Activated naive CD4-positive, alpha-beta T cell treated with anti-CD3 and anti-CD28 coated beads for 36 hours (primary cell): ENCODE measurements at regions not wholly inside any gene's neighbourhood (a gene's known extent, or its start where the extent isn't known, plus 50 kb on each side); places are given as distances from the start of the nearest gene placed in this dataset.
A peak's percentile ranks its signal among the peaks of the same experiment; 100 is the strongest.

Source experiments
- CTCF ChIA-PET: fragments of 350-600 bp; sonication (Branson Sonifier 250); formaldehyde crosslinking; loops from one replicate; lab custom pipeline; 2021; ENCODE audit warnings: antibody characterized with exemption; lab: Charles Lee
- DNase-seq: peaks from one replicate; pipeline ENCODE4 v3.0.0-alpha.2; 2020
- H3K27ac Mint-ChIP-seq: one replicate; pipeline ENCODE4 v1.8.0; 2021; ENCODE audit warnings: mild to moderate bottlenecking, mixed read lengths
- H3K27me3 Mint-ChIP-seq: one replicate; pipeline ENCODE4 v1.8.0; 2021; ENCODE audit warnings: low read depth, mixed read lengths
- H3K36me3 Mint-ChIP-seq: one replicate; pipeline ENCODE4 v1.8.0; 2021; ENCODE audit warnings: low read depth, mixed read lengths
- H3K4me1 Mint-ChIP-seq: one replicate; pipeline ENCODE4 v1.8.0; 2021; ENCODE audit warnings: low read depth, mixed read lengths
- H3K4me3 Mint-ChIP-seq: one replicate; pipeline ENCODE4 v1.8.0; 2021; ENCODE audit warnings: mild to moderate bottlenecking, moderate library complexity, mixed read lengths
- H3K9me3 Mint-ChIP-seq: one replicate; pipeline ENCODE4 v1.8.0; 2021; ENCODE audit warnings: mixed read lengths
- intact Hi-C: fragments of 100-400 bp; cut with micrococcal nuclease; formaldehyde crosslinking; loops from one replicate; pipeline ENCODE4 v1.15.1; 2023

- Mint-ChIP-seq H3K4me3 (no peak overlapping the region), H3K27ac (no peak overlapping the region), H3K9me3 (peaks cover 11% of the 10 kb centered on the region), H3K4me1 (no peaks in the 10 kb centered on the region), H3K27me3 (peaks cover 10% of the 10 kb centered on the region), H3K36me3 (no peaks in the 10 kb centered on the region)
- no peak for DNase-seq
- intact Hi-C loops, result no loop called here
- CTCF ChIA-PET, result no interaction called here
These were observed 306.3 kb upstream of the POU3F1 start for GRCh38 chr1:38352869-38353268.

- intact Hi-C loops, result no loop called here
- Mint-ChIP-seq H3K36me3 (no peaks in the 10 kb centered on the region), H3K9me3 (peaks cover 16% of the 10 kb centered on the region), H3K4me3 (no peak overlapping the region), H3K4me1 (no peaks in the 10 kb centered on the region), H3K27me3 (peaks cover 18% of the 10 kb centered on the region), H3K27ac (no peak overlapping the region)
- DNase-seq, result no peak
- CTCF ChIA-PET, result no interaction called here
These were observed 301.0 kb upstream of the POU3F1 start for GRCh38 chr1:38347446-38348175.

GRCh38 chr1:38344716-38345115 is 298.1 kb upstream of the POU3F1 start:
- Mint-ChIP-seq H3K4me3 (no peak overlapping the region), H3K27me3 (peaks cover 11% of the 10 kb centered on the region), H3K27ac (no peak overlapping the region), H3K36me3 (no peaks in the 10 kb centered on the region), H3K4me1 (no peaks in the 10 kb centered on the region), H3K9me3 (peaks cover 16% of the 10 kb centered on the region)
- intact Hi-C loops, result no loop called here
- peak; percentile 33 for DNase-seq
- CTCF ChIA-PET, result no interaction called here

- CTCF ChIA-PET, result interaction anchor here (1.2 kb wide), 1 partner anchor 20 kb away, joined by 3 read pairs; no protein-coding TSS in a partner anchor
- no peak overlapping the region for H3K4me3 Mint-ChIP-seq
- H3K4me1 Mint-ChIP-seq, result no peaks in the 10 kb centered on the region
- peaks cover 8% of the 10 kb centered on the region for H3K27me3 Mint-ChIP-seq
- no peaks in the 10 kb centered on the region for H3K36me3 Mint-ChIP-seq
- H3K27ac Mint-ChIP-seq, result no peak overlapping the region
- no peaks in the 10 kb centered on the region for H3K9me3 Mint-ChIP-seq
- intact Hi-C loops, result no loop called here
- no peak for DNase-seq
These were observed 295.1 kb upstream of the POU3F1 start for GRCh38 chr1:38341694-38342093.

GRCh38 chr1:38340409-38340808 is 293.8 kb upstream of the POU3F1 start:
- H3K36me3 Mint-ChIP-seq, result no peaks in the 10 kb centered on the region
- no peak for DNase-seq
- H3K27me3 Mint-ChIP-seq, result peaks cover 4% of the 10 kb centered on the region
- H3K27ac Mint-ChIP-seq, result no peak overlapping the region
- H3K4me1 Mint-ChIP-seq, result no peaks in the 10 kb centered on the region
- no peak overlapping the region for H3K4me3 Mint-ChIP-seq
- H3K9me3 Mint-ChIP-seq, result no peaks in the 10 kb centered on the region
- intact Hi-C loops, result no loop called here
- CTCF ChIA-PET, result interaction anchor here (1.2 kb wide), 1 partner anchor 21 kb away, joined by 3 read pairs; no protein-coding TSS in a partner anchor

- Mint-ChIP-seq H3K9me3 (no peaks in the 10 kb centered on the region), H3K4me1 (peaks cover 8% of the 10 kb centered on the region), H3K4me3 (no peak overlapping the region), H3K36me3 (no peaks in the 10 kb centered on the region), H3K27ac (no peak overlapping the region), H3K27me3 (peaks cover 3% of the 10 kb centered on the region)
- CTCF ChIA-PET, result no interaction called here
- no peak for DNase-seq
- intact Hi-C loops, result no loop called here
These were observed 291.1 kb upstream of the POU3F1 start for GRCh38 chr1:38337711-38338110.

GRCh38 chr1:38336961-38337360 is 290.4 kb upstream of the POU3F1 start:
- H3K27ac Mint-ChIP-seq, result no peak overlapping the region
- no peak for DNase-seq
- no peaks in the 10 kb centered on the region for H3K36me3 Mint-ChIP-seq
- intact Hi-C loops, result no loop called here
- peaks cover 3% of the 10 kb centered on the region for H3K27me3 Mint-ChIP-seq
- peaks cover 8% of the 10 kb centered on the region for H3K4me1 Mint-ChIP-seq
- no peaks in the 10 kb centered on the region for H3K9me3 Mint-ChIP-seq
- CTCF ChIA-PET, result no interaction called here
- no peak overlapping the region for H3K4me3 Mint-ChIP-seq

GRCh38 chr1:38336301-38336923 is 289.8 kb upstream of the POU3F1 start:
- CTCF ChIA-PET, result no interaction called here
- Mint-ChIP-seq H3K36me3 (no peaks in the 10 kb centered on the region), H3K4me1 (peaks cover 8% of the 10 kb centered on the region), H3K4me3 (no peak overlapping the region), H3K27me3 (peaks cover 3% of the 10 kb centered on the region), H3K9me3 (no peaks in the 10 kb centered on the region), H3K27ac (no peak overlapping the region)
- no peak for DNase-seq
- intact Hi-C loops, result no loop called here

GRCh38 chr1:38334930-38335592 is 288.5 kb upstream of the POU3F1 start:
- Mint-ChIP-seq H3K27me3 (peaks cover 3% of the 10 kb centered on the region), H3K27ac (no peak overlapping the region), H3K36me3 (no peaks in the 10 kb centered on the region), H3K4me1 (peaks cover 8% of the 10 kb centered on the region), H3K9me3 (no peaks in the 10 kb centered on the region), H3K4me3 (no peak overlapping the region)
- DNase-seq, result peak; percentile 28
- CTCF ChIA-PET, result no interaction called here
- intact Hi-C loops, result no loop called here

GRCh38 chr1:38332649-38333310 is 286.2 kb upstream of the POU3F1 start:
- CTCF ChIA-PET, result no interaction called here
- Mint-ChIP-seq H3K27me3 (peaks cover 6% of the 10 kb centered on the region), H3K9me3 (no peaks in the 10 kb centered on the region), H3K36me3 (no peaks in the 10 kb centered on the region), H3K27ac (no peak overlapping the region), H3K4me3 (no peak overlapping the region), H3K4me1 (peaks cover 8% of the 10 kb centered on the region)
- intact Hi-C loops, result no loop called here
- DNase-seq, result no peak

GRCh38 chr1:38331496-38332210 is 285.1 kb upstream of the POU3F1 start:
- no peaks in the 10 kb centered on the region for H3K9me3 Mint-ChIP-seq

GRCh38 chr1:38330799-38331198 is 284.2 kb upstream of the POU3F1 start:
- Mint-ChIP-seq H3K9me3 (no peaks in the 10 kb centered on the region), H3K27me3 (peaks cover 6% of the 10 kb centered on the region), H3K4me3 (no peak overlapping the region), H3K36me3 (no peaks in the 10 kb centered on the region), H3K27ac (no peak overlapping the region), H3K4me1 (peaks cover 8% of the 10 kb centered on the region)
- no peak for DNase-seq
- intact Hi-C loops, result no loop called here
- CTCF ChIA-PET, result no interaction called here

More at GRCh38 chr1:38331496-38332210, 285.1 kb upstream of the POU3F1 start:
- Mint-ChIP-seq H3K36me3 (no peaks in the 10 kb centered on the region), H3K27ac (no peak overlapping the region), H3K4me1 (peaks cover 8% of the 10 kb centered on the region), H3K27me3 (peaks cover 6% of the 10 kb centered on the region), H3K4me3 (no peak overlapping the region)
- no peak for DNase-seq
- CTCF ChIA-PET, result no interaction called here
- intact Hi-C loops, result no loop called here
